ENCODE measurements at regions not wholly inside any gene's neighbourhood (a gene's known extent, or its start where the extent isn't known, plus 50 kb on each side); places are given as distances from the start of the nearest gene placed in this dataset.

- Histone ChIP-seq H3K79me2 (ENCODE audit: low read length) (no peaks in the 10 kb centered on the region), H3K27ac (ENCODE audit: low read length) (no peak overlapping the region), H3K4me1 (ENCODE audit: insufficient read depth, low read length) (no peaks in the 10 kb centered on the region), H2AFZ (ENCODE audit: low read length) (no peak overlapping the region), H3K4me2 (ENCODE audit: low read length) (no peak overlapping the region), H3K4me3 (ENCODE audit: low read length) (no peak overlapping the region), H4K20me1 (ENCODE audit: low read length) (no peaks in the 10 kb centered on the region), H3K9me3 (ENCODE audit: low read length) (no peaks in the 10 kb centered on the region), H3F3A (ENCODE audit: low read length, unreplicated experiment) (no peaks in the 10 kb centered on the region), H3K36me3 (ENCODE audit: low read depth, low read length) (no peaks in the 10 kb centered on the region), H3K27me3 (ENCODE audit: low read length) (peaks cover 16% of the 10 kb centered on the region), H3K9ac (ENCODE audit: low read length) (no peak overlapping the region), H3K9me2 (replicated peaks; ENCODE audit: low read length) (no peaks in the 10 kb centered on the region)
- CTCF ChIA-PET: no interaction called here
- no peak for ATAC-seq
- POLR2A ChIA-PET (ENCODE audit: unreplicated experiment): no interaction called here
- DNase-seq: no peak
- intact Hi-C loops (cut with micrococcal nuclease): no loop called here
- no TSS peak for BruUV-seq (replicated peaks)
- TF ChIP-seq CTCF (conservative IDR thresholded peaks at IDR 0.05; ENCODE audit: low read depth, low read length) (no peak), EZH2phosphoT487 (IDR thresholded peaks at IDR 0.05; ENCODE audit: borderline replicate concordance, low read length) (no peak), EZH2 (IDR thresholded peaks at IDR 0.05; ENCODE audit: low read length, unreplicated experiment) (no peak)
Observed at GRCh38 chr9:19698960-19699359, 89.9 kb downstream of the SLC24A2 start.

DNA sequence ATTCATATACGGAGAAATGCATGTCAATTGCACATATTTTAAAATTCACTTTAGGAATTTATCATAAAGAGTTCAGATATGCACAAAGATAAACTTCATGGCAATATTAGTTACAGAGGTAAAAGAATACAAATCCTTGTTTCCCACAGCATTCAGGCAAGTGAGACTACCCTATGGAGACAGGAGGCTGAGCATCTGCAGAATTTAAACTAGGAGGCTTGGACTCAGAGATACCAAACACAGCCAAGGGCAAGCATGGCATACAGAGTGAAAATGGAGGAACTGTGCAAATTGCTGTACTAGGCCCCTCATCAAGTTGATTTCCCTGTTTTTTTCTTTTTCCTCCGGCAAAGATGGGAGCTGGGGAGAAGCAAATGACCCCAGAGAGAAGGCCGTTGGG lies 94.2 kb downstream of the SLC24A2 start:
- no peak overlapping the region for H3K4me2 ChIP-seq (ENCODE audit: low read length)
- no peaks in the 10 kb centered on the region for H3K9me3 ChIP-seq (ENCODE audit: low read length)
- no peaks in the 10 kb centered on the region for H4K20me1 ChIP-seq (ENCODE audit: low read length)
- no peak overlapping the region for H3K27ac ChIP-seq (ENCODE audit: low read length)
- no peak for DNase-seq
- no peaks in the 10 kb centered on the region for H3K9me2 ChIP-seq (replicated peaks; ENCODE audit: low read length)
- BruUV-seq (replicated peaks): no TSS peak
- TF ChIP-seq EZH2 (IDR thresholded peaks at IDR 0.05; ENCODE audit: low read length, unreplicated experiment): no peak
- no peak for TF ChIP-seq CTCF (conservative IDR thresholded peaks at IDR 0.05; ENCODE audit: low read depth, low read length)
- TF ChIP-seq EZH2phosphoT487 (IDR thresholded peaks at IDR 0.05; ENCODE audit: borderline replicate concordance, low read length): no peak
- no peak overlapping the region for H3K4me3 ChIP-seq (ENCODE audit: low read length)
- no peaks in the 10 kb centered on the region for H3K4me1 ChIP-seq (ENCODE audit: insufficient read depth, low read length)
- H3K79me2 ChIP-seq (ENCODE audit: low read length): no peaks in the 10 kb centered on the region
- H3K27me3 ChIP-seq (ENCODE audit: low read length): peaks cover 10% of the 10 kb centered on the region
- H3K9ac ChIP-seq (ENCODE audit: low read length): no peak overlapping the region
- no peak for ATAC-seq
- no peaks in the 10 kb centered on the region for H3K36me3 ChIP-seq (ENCODE audit: low read depth, low read length)
- no peaks in the 10 kb centered on the region for H3F3A ChIP-seq (ENCODE audit: low read length, unreplicated experiment)
- POLR2A ChIA-PET (ENCODE audit: unreplicated experiment): no interaction called here
- no peak overlapping the region for H2AFZ ChIP-seq (ENCODE audit: low read length)
- intact Hi-C loops (cut with micrococcal nuclease): no loop called here
- CTCF ChIA-PET: no interaction called here

DNA sequence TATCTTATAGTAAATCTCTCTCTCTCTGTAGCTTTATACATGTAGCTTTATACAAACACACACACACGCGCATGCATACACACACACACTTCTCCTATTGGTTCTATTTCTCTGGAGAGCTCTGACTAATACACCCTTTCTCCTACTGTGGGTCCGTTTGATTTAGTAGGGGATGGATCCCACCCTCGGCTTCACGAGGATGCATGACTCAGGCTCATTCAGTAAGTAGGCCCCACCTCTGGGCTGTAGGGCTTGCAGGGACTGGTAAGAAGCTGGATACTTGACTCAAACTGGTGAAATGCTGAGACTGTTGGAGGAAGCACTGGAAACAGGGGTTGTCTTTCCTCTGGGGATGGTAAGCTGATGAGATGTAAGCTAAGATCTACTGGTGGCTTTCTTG lies 98.7 kb downstream of the SLC24A2 start:
- no peaks in the 10 kb centered on the region for H4K20me1 ChIP-seq (ENCODE audit: low read length)
- no peak overlapping the region for H3K4me2 ChIP-seq (ENCODE audit: low read length)
- no peak overlapping the region for H3K4me3 ChIP-seq (ENCODE audit: low read length)
- H3K9me2 ChIP-seq (replicated peaks; ENCODE audit: low read length): no peaks in the 10 kb centered on the region
- no TSS peak for BruUV-seq (replicated peaks)
- H3K27me3 ChIP-seq (ENCODE audit: low read length): peaks cover 7% of the 10 kb centered on the region
- H2AFZ ChIP-seq (ENCODE audit: low read length): no peak overlapping the region
- no peak for DNase-seq
- ChIA-PET CTCF (no interaction called here), POLR2A (ENCODE audit: unreplicated experiment) (no interaction called here)
- TF ChIP-seq CTCF (conservative IDR thresholded peaks at IDR 0.05; ENCODE audit: low read depth, low read length) (no peak), EZH2phosphoT487 (IDR thresholded peaks at IDR 0.05; ENCODE audit: borderline replicate concordance, low read length) (no peak), EZH2 (IDR thresholded peaks at IDR 0.05; ENCODE audit: low read length, unreplicated experiment) (no peak)
- H3K36me3 ChIP-seq (ENCODE audit: low read depth, low read length): no peaks in the 10 kb centered on the region
- no peak overlapping the region for H3K9ac ChIP-seq (ENCODE audit: low read length)
- no peaks in the 10 kb centered on the region for H3K4me1 ChIP-seq (ENCODE audit: insufficient read depth, low read length)
- ATAC-seq: no peak
- no peaks in the 10 kb centered on the region for H3K79me2 ChIP-seq (ENCODE audit: low read length)
- intact Hi-C loops (cut with micrococcal nuclease): no loop called here
- H3F3A ChIP-seq (ENCODE audit: low read length, unreplicated experiment): no peaks in the 10 kb centered on the region
- no peaks in the 10 kb centered on the region for H3K9me3 ChIP-seq (ENCODE audit: low read length)
- no peak overlapping the region for H3K27ac ChIP-seq (ENCODE audit: low read length)

Data from PC-3 (cell line).